ENCODE measurements at regions not wholly inside any gene's neighbourhood (a gene's known extent, or its start where the extent isn't known, plus 50 kb on each side); places are given as distances from the start of the nearest gene placed in this dataset.

GRCh38 chr3:17946619-17947018 is 204.2 kb upstream of the TBC1D5 start (continued):
- TF ChIP-seq JUND (IDR thresholded peaks at IDR 0.05; ENCODE audit: low read length): no peak
- TF ChIP-seq TAF1 (IDR thresholded peaks at IDR 0.05; ENCODE audit: low read depth, low read length): no peak
- no peak for TF ChIP-seq USF2 (IDR thresholded peaks at IDR 0.05; ENCODE audit: low read length)

Data from H1 (cell line).